Adipocyte (in vitro differentiated cells): ENCODE measurements at regions not wholly inside any gene's neighbourhood (a gene's known extent, or its start where the extent isn't known, plus 50 kb on each side); places are given as distances from the start of the nearest gene placed in this dataset.
"Not testable (repeated sequence)": the region's sequence is repeated elsewhere in the genome, so short reads cannot be mapped to it uniquely, and the experiment has no call there.

ENCODE experiments used
- DNase-seq: peaks from one replicate; pipeline ENCODE4 v3.0.0-alpha.2; 2015; ENCODE audit warnings: low read depth
- H3K27me3 ChIP-seq: replicated peaks from 2 replicates; pipeline ENCODE4 v1.7.0; 2013; ENCODE audit warnings: mild to moderate bottlenecking, low read length, moderate library complexity; ENCODE audit not compliant: control insufficient read depth, insufficient read depth
- H3K36me3 ChIP-seq: 2 replicates; pipeline ENCODE4 v1.7.0; 2013; ENCODE audit warnings: low read length, mild to moderate bottlenecking, moderate library complexity; ENCODE audit not compliant: control insufficient read depth, insufficient read depth, severe bottlenecking
- H3K4me1 ChIP-seq: 2 replicates; pipeline ENCODE4 v1.7.0; 2013; ENCODE audit warnings: mild to moderate bottlenecking, low read length, moderate library complexity; ENCODE audit not compliant: control insufficient read depth, insufficient read depth
- H3K4me3 ChIP-seq: 2 replicates; pipeline ENCODE4 v1.7.0; 2013; ENCODE audit warnings: mild to moderate bottlenecking, low read length, moderate library complexity
- H3K9ac ChIP-seq: 2 replicates; pipeline ENCODE4 v1.7.0; 2013; ENCODE audit warnings: mild to moderate bottlenecking, low read length, moderate library complexity
- H3K9me3 ChIP-seq: 2 replicates; pipeline ENCODE4 v1.7.0; 2013; ENCODE audit warnings: mild to moderate bottlenecking, low read length, moderate library complexity; ENCODE audit not compliant: control insufficient read depth

GRCh38 chr12:105598031-105598430, 267.5 kb downstream of the C12orf75 start:
- no peaks in the 10 kb centered on the region for H3K36me3 ChIP-seq
- no peaks in the 10 kb centered on the region for H3K4me1 ChIP-seq
- no peak for DNase-seq
- H3K9ac ChIP-seq = no peak overlapping the region
- H3K9me3 ChIP-seq = no peaks in the 10 kb centered on the region
- H3K4me3 ChIP-seq = no peak overlapping the region
- peaks cover 6% of the 10 kb centered on the region for H3K27me3 ChIP-seq

GRCh38 chr12:105600911-105601545, 270.5 kb downstream of the C12orf75 start:
- H3K4me3 ChIP-seq = no peak overlapping the region
- no peaks in the 10 kb centered on the region for H3K9me3 ChIP-seq
- peaks cover 3% of the 10 kb centered on the region for H3K27me3 ChIP-seq
- H3K9ac ChIP-seq = no peak overlapping the region
- DNase-seq = peak; percentile 15
- no peaks in the 10 kb centered on the region for H3K36me3 ChIP-seq
- no peaks in the 10 kb centered on the region for H3K4me1 ChIP-seq

GRCh38 chr12:105602312-105602711, 271.8 kb downstream of the C12orf75 start:
- not testable (repeated sequence) for H3K9me3 ChIP-seq, H3K4me1 ChIP-seq, H3K36me3 ChIP-seq, DNase-seq, H3K27me3 ChIP-seq, H3K4me3 ChIP-seq, H3K9ac ChIP-seq

- not testable (repeated sequence) for H3K36me3 ChIP-seq, H3K4me3 ChIP-seq, H3K9me3 ChIP-seq, H3K9ac ChIP-seq, H3K27me3 ChIP-seq, DNase-seq, H3K4me1 ChIP-seq
Measured at GRCh38 chr12:105604281-105604680, 273.8 kb downstream of the C12orf75 start.

- H3K4me3 ChIP-seq, H3K9ac ChIP-seq, H3K36me3 ChIP-seq, DNase-seq, H3K4me1 ChIP-seq, H3K27me3 ChIP-seq, H3K9me3 ChIP-seq: not testable (repeated sequence)
Measured at GRCh38 chr12:105606613-105607012, 276.1 kb downstream of the C12orf75 start.

- DNase-seq, H3K4me1 ChIP-seq, H3K4me3 ChIP-seq, H3K9me3 ChIP-seq, H3K36me3 ChIP-seq, H3K27me3 ChIP-seq, H3K9ac ChIP-seq: not testable (repeated sequence)
Measured at GRCh38 chr12:105609001-105609400, 278.5 kb downstream of the C12orf75 start.

GRCh38 chr12:105610459-105610858, 280.0 kb downstream of the C12orf75 start:
- no peak for DNase-seq
- no peaks in the 10 kb centered on the region for H3K36me3 ChIP-seq
- H3K9me3 ChIP-seq = no peaks in the 10 kb centered on the region
- H3K4me1 ChIP-seq = peaks cover 4% of the 10 kb centered on the region
- no peak overlapping the region for H3K9ac ChIP-seq
- H3K4me3 ChIP-seq = no peak overlapping the region
- H3K27me3 ChIP-seq = no peaks in the 10 kb centered on the region

GRCh38 chr12:105611340-105611739, 280.8 kb downstream of the C12orf75 start:
- no peaks in the 10 kb centered on the region for H3K9me3 ChIP-seq
- no peak overlapping the region for H3K4me3 ChIP-seq
- H3K27me3 ChIP-seq = no peaks in the 10 kb centered on the region
- no peak overlapping the region for H3K9ac ChIP-seq
- peaks cover 4% of the 10 kb centered on the region for H3K4me1 ChIP-seq
- no peak for DNase-seq
- H3K36me3 ChIP-seq = no peaks in the 10 kb centered on the region

GRCh38 chr12:105613269-105613668, 282.8 kb downstream of the C12orf75 start:
- Histone ChIP-seq H3K9ac (no peak overlapping the region), H3K36me3 (no peaks in the 10 kb centered on the region), H3K4me3 (no peak overlapping the region), H3K9me3 (no peaks in the 10 kb centered on the region), H3K27me3 (no peaks in the 10 kb centered on the region), H3K4me1 (peaks cover 4% of the 10 kb centered on the region)
- DNase-seq = no peak

GRCh38 chr12:105613887-105614286, 283.4 kb downstream of the C12orf75 start:
- no peak overlapping the region for H3K9ac ChIP-seq
- no peak for DNase-seq
- no peaks in the 10 kb centered on the region for H3K36me3 ChIP-seq
- no peaks in the 10 kb centered on the region for H3K27me3 ChIP-seq
- no peaks in the 10 kb centered on the region for H3K9me3 ChIP-seq
- no peak overlapping the region for H3K4me3 ChIP-seq
- H3K4me1 ChIP-seq = peaks cover 4% of the 10 kb centered on the region

- Histone ChIP-seq H3K36me3 (no peaks in the 10 kb centered on the region), H3K9me3 (no peaks in the 10 kb centered on the region)
Measured at GRCh38 chr12:105616971-105617540, 286.6 kb downstream of the C12orf75 start.

GRCh38 chr12:105622220-105622619, 291.7 kb downstream of the C12orf75 start:
- no peaks in the 10 kb centered on the region for H3K9me3 ChIP-seq
- H3K4me3 ChIP-seq = no peak overlapping the region
- H3K9ac ChIP-seq = no peak overlapping the region
- no peaks in the 10 kb centered on the region for H3K36me3 ChIP-seq
- no peaks in the 10 kb centered on the region for H3K4me1 ChIP-seq
- no peaks in the 10 kb centered on the region for H3K27me3 ChIP-seq
- DNase-seq = no peak

More at GRCh38 chr12:105616971-105617540, 286.6 kb downstream of the C12orf75 start:
- no peak for DNase-seq
- Histone ChIP-seq H3K27me3 (no peaks in the 10 kb centered on the region), H3K4me1 (no peaks in the 10 kb centered on the region), H3K9ac (no peak overlapping the region), H3K4me3 (no peak overlapping the region)
